Esophagus muscularis mucosa (tissue), 3 donors: ENCODE measurements at regions not wholly inside any gene's neighbourhood (a gene's known extent, or its start where the extent isn't known, plus 50 kb on each side); places are given as distances from the start of the nearest gene placed in this dataset.

ENCODE experiments used
- POLR2A ChIP-seq: fragments of 450-650 bp; IDR thresholded peaks from one replicate; pipeline ENCODE4 v1.6.1; 2017; ENCODE audit warnings: antibody characterized with exemption, moderate library complexity, mild to moderate bottlenecking, low read depth
- TF ChIP-seq, protein P1 (sequence below), 3 experiments: fragments of 200-600 bp in 2 of 3; fragments of 450-650 bp in 1 of 3; sonication (generic) in 2 of 3; IDR thresholded peaks; one replicate each; pipeline ENCODE4 v1.5.1; 2017 to 2019; ENCODE audit warnings: antibody characterized with exemption in 3 of 3, mild to moderate bottlenecking in 2 of 3, moderate library complexity in 1 of 3

DNA sequence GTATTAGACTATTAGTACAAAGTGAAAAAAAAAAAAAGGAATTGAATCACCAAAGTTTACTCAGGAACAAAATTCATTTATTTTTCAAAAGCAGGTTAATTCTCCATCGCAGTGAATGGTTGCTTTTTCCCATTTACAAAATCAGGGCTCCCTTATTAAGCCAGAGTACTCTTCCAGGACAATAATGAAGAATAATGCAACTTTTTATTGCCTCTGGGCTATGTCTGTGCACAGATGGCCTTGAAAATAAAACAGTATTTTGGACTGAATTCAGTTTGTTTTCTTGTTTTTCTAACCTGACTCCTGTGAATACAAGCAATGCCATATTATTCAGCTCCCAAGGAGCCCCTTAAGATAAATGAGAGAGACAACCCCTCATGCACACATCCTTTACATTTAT lies 246.8 kb downstream of the KCNS3 start:
- TF ChIP-seq, protein P1, sequence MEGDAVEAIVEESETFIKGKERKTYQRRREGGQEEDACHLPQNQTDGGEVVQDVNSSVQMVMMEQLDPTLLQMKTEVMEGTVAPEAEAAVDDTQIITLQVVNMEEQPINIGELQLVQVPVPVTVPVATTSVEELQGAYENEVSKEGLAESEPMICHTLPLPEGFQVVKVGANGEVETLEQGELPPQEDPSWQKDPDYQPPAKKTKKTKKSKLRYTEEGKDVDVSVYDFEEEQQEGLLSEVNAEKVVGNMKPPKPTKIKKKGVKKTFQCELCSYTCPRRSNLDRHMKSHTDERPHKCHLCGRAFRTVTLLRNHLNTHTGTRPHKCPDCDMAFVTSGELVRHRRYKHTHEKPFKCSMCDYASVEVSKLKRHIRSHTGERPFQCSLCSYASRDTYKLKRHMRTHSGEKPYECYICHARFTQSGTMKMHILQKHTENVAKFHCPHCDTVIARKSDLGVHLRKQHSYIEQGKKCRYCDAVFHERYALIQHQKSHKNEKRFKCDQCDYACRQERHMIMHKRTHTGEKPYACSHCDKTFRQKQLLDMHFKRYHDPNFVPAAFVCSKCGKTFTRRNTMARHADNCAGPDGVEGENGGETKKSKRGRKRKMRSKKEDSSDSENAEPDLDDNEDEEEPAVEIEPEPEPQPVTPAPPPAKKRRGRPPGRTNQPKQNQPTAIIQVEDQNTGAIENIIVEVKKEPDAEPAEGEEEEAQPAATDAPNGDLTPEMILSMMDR (IDR thresholded peaks at IDR 0.05) = no peak
- TF ChIP-seq POLR2A = no peak
